ENCODE measurements at regions not wholly inside any gene's neighbourhood (a gene's known extent, or its start where the extent isn't known, plus 50 kb on each side); places are given as distances from the start of the nearest gene placed in this dataset.

DNA sequence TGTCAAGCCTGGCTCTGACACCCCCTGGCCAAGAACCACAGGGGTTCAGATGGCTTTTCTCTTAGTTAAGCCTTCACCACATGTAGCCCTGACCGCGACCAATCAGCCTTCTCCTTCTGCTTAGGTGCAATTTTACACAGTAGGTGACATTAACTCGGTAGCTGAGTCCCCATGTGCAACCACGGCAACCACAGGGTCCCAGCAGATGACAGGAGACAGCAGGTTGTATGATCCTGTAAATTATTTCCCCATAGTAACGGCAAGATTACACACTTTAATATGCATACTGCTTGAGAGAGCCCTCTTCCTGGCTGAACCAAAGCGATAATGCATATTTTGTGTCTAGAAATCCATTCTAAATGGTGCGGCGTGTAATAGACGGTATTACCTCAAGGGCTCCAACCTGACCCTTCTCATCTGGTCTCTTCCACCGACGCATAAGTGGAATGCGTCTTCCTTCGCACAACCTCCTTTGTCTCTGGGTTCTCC, 458.7 kb upstream of the ZFHX3 start:
- TF ChIP-seq, protein P1, sequence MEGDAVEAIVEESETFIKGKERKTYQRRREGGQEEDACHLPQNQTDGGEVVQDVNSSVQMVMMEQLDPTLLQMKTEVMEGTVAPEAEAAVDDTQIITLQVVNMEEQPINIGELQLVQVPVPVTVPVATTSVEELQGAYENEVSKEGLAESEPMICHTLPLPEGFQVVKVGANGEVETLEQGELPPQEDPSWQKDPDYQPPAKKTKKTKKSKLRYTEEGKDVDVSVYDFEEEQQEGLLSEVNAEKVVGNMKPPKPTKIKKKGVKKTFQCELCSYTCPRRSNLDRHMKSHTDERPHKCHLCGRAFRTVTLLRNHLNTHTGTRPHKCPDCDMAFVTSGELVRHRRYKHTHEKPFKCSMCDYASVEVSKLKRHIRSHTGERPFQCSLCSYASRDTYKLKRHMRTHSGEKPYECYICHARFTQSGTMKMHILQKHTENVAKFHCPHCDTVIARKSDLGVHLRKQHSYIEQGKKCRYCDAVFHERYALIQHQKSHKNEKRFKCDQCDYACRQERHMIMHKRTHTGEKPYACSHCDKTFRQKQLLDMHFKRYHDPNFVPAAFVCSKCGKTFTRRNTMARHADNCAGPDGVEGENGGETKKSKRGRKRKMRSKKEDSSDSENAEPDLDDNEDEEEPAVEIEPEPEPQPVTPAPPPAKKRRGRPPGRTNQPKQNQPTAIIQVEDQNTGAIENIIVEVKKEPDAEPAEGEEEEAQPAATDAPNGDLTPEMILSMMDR (IDR thresholded peaks at IDR 0.05): no peak
- Histone ChIP-seq H3K27me3 (ENCODE audit: insufficient read depth in 3 of 3, low read length in 2 of 3) (no peaks in the 10 kb centered on the region), H3K27ac (no peak overlapping the region), H3K4me3 (no peak overlapping the region), H3K4me1 (no peaks in the 10 kb centered on the region), H3K9me3 (no peaks in the 10 kb centered on the region), H3K36me3 (ENCODE audit: insufficient read depth in 1 of 2, low read depth in 1 of 2) (no peaks in the 10 kb centered on the region)
- no peak for DNase-seq
- intact Hi-C loops (cut with DNase I): no loop called here
- no peak for ATAC-seq
- 67 to 72% (median 70%) methylated on average over 13 of the region's 13 CpGs for WGBS, 3 donors

DNA sequence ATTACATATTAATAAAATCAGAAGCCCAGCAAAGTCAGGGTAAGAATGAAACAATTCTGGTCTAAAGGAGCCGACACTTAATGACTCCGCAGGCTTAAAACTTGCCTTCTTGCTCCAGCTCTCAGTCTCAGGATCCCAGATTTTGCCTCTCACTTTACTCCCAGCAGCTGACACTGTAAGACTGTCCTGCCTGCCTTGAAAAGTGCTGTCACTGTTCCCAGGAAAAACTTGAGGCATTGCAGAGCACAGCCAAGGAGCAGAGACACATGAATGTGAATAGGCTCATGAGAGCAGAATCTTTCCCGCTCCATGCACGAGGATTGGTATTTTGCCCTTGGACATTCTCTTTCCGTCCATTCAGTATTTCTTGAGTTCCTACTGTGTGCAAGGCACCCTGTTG, 457.6 kb upstream of the ZFHX3 start:
- intact Hi-C loops (cut with DNase I): no loop called here
- 62 to 71% (median 67%) methylated on average over 5 of the region's 5 CpGs for WGBS, 3 donors
- DNase-seq (no peak), ATAC-seq (no peak)
- H3K9me3 ChIP-seq: no peaks in the 10 kb centered on the region
- H3K36me3 ChIP-seq (ENCODE audit: insufficient read depth in 1 of 2, low read depth in 1 of 2): no peaks in the 10 kb centered on the region
- TF ChIP-seq, protein P1 (IDR thresholded peaks at IDR 0.05): no peak
- no peaks in the 10 kb centered on the region for H3K4me1 ChIP-seq
- no peak overlapping the region for H3K27ac ChIP-seq
- no peak overlapping the region for H3K4me3 ChIP-seq
- H3K27me3 ChIP-seq (ENCODE audit: insufficient read depth in 3 of 3, low read length in 2 of 3): no peaks in the 10 kb centered on the region

DNA sequence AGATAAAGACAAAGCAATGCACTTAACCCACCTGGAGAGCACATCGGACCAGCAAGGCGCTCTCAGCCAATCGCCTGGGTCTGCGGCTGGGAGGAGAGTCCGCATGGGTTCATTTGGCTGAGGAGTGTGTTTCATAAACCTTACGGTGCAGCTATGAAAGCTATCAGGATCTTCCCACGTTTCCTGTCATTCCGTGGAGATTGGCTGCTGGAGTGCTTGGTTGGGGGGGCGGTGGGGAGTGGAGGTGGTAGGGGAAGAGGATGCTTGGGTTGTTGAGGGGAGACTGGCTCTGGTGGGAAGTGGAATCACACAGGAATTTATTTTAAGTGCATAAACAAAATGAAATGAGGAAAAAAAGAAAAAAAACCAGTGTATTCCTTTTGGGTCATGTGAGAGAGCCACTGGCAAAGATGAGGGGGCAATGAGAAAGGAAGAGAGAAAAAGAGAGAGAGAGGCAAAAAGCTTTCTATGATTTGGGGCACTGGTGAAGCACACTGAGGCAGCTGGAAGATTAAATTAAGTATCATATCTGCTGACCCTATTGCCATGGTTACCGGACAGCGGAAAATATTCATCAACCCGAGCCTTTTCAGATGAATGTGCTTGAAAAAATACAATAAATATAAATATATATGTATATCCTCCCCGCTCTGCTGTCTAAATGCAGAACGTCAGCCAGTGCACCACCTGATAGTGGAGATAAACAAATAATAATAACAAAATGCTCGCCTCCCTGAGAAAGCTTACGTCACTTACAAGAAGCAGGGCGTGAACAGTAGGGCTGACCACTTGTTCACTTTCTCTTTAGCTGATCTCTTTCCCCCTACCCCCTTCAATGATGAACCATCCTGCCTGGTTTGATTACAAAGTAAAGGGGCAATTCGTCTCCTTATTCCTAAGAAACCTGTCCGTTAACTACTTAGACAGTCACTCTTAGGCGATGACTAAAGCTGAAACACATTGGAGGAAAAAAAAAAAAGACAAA, 457.0 kb upstream of the ZFHX3 start:
- H3K4me3 ChIP-seq: no peak overlapping the region
- intact Hi-C loops (cut with DNase I): no loop called here

DNA sequence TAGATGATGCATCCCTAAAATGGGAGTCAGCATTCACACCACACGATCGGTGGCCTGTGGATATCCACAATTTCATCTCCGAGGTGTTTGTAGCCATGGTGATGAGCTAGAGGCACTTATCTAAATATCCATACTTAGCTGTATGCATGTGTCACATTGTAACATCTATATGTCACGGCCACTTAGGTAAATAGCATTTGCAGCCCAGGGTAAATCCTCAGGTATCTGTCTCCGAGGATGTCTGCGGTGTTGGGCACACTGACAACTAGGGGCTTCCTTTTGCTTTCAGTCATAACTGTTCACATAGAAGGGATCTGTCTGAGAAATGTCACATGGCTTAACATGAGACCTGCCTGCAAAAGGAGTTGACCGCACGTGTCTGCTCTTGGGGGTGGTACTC, 455.2 kb upstream of the ZFHX3 start:
- Histone ChIP-seq H3K27ac (no peak overlapping the region), H3K4me3 (no peak overlapping the region), H3K4me1 (no peaks in the 10 kb centered on the region), H3K9me3 (no peaks in the 10 kb centered on the region), H3K27me3 (ENCODE audit: insufficient read depth in 3 of 3, low read length in 2 of 3) (no peaks in the 10 kb centered on the region), H3K36me3 (ENCODE audit: insufficient read depth in 1 of 2, low read depth in 1 of 2) (no peaks in the 10 kb centered on the region)
- DNase-seq: no peak
- intact Hi-C loops (cut with DNase I): no loop called here
- ATAC-seq: no peak
- WGBS, 3 donors: 87 to 94% (median 89%) methylated on average over 8 of the region's 8 CpGs
- TF ChIP-seq, protein P1 (IDR thresholded peaks at IDR 0.05): no peak

More for the DNA sequence above, 457.0 kb upstream of the ZFHX3 start:
- Histone ChIP-seq H3K36me3 (ENCODE audit: insufficient read depth in 1 of 2, low read depth in 1 of 2) (no peaks in the 10 kb centered on the region), H3K27ac (no peak overlapping the region), H3K27me3 (ENCODE audit: insufficient read depth in 3 of 3, low read length in 2 of 3) (no peaks in the 10 kb centered on the region), H3K9me3 (no peaks in the 10 kb centered on the region), H3K4me1 (no peaks in the 10 kb centered on the region)
- no peak for DNase-seq
- no peak for ATAC-seq
- 68 to 75% (median 73%) methylated on average over 20 of the region's 20 CpGs for WGBS, 3 donors
- TF ChIP-seq, protein P1 (IDR thresholded peaks at IDR 0.05): no peak

Data from psoas muscle (tissue), 7 donors.